Left lung (tissue), 4 donors: ENCODE measurements at regions not wholly inside any gene's neighbourhood (a gene's known extent, or its start where the extent isn't known, plus 50 kb on each side); places are given as distances from the start of the nearest gene placed in this dataset.

ENCODE experiments used
- ATAC-seq: fragments of 200-7000 bp; cut with Tn5 transposase; one replicate; pipeline ENCODE4 v1.9.1; 2020; ENCODE audit warnings: moderate library complexity
- DNase-seq, 4 donors: peaks; one replicate each; pipeline ENCODE4 v3.0.0-alpha.2; 2013 to 2020
- H3K27ac ChIP-seq, 2 donors: fragments of 200-600 bp; sonication (generic) in 1 of 2; one replicate each; pipeline versions ENCODE4 v1.5.0 to v1.8.0; 2020 to 2021
- H3K27me3 ChIP-seq, 2 donors: fragments of 200-600 bp; sonication (generic) in 1 of 2; one replicate each; pipeline versions ENCODE4 v1.5.0 to v1.8.0; 2020 to 2021
- H3K36me3 ChIP-seq, 2 donors: fragments of 200-600 bp; sonication (generic) in 1 of 2; one replicate each; pipeline versions ENCODE4 v1.5.0 to v1.8.0; 2020 to 2021
- H3K4me1 ChIP-seq, 2 donors: fragments of 200-600 bp; one replicate each; pipeline ENCODE4 v1.8.0; 2021
- H3K4me3 ChIP-seq, 2 donors: fragments of 200-600 bp; sonication (generic) in 1 of 2; one replicate each; pipeline versions ENCODE4 v1.5.0 to v1.8.0; 2020 to 2021; ENCODE audit warnings: mild to moderate bottlenecking in 1 of 2
- H3K9me3 ChIP-seq, 2 donors: fragments of 200-600 bp; sonication (generic) in 1 of 2; one replicate each; pipeline versions ENCODE4 v1.5.0 to v1.8.0; 2020 to 2021
- intact Hi-C, 2 donors: fragments of 100-400 bp; cut with DNase I; formaldehyde crosslinking; loops; one replicate each; pipeline versions ENCODE4 v1.11.2 to v1.14.2; 2022
- TF ChIP-seq, protein P1 (sequence below), 2 donors: fragments of 200-600 bp; sonication (generic) in 1 of 2; IDR thresholded peaks; one replicate each; pipeline versions ENCODE4 v1.5.0 to v1.8.0; 2021; ENCODE audit warnings: antibody characterized with exemption in 2 of 2
- donor health status: DM: no; HTN: yes; CAD: no.
- donor health status: DM: no; HTN: no; CAD: no.

DNA sequence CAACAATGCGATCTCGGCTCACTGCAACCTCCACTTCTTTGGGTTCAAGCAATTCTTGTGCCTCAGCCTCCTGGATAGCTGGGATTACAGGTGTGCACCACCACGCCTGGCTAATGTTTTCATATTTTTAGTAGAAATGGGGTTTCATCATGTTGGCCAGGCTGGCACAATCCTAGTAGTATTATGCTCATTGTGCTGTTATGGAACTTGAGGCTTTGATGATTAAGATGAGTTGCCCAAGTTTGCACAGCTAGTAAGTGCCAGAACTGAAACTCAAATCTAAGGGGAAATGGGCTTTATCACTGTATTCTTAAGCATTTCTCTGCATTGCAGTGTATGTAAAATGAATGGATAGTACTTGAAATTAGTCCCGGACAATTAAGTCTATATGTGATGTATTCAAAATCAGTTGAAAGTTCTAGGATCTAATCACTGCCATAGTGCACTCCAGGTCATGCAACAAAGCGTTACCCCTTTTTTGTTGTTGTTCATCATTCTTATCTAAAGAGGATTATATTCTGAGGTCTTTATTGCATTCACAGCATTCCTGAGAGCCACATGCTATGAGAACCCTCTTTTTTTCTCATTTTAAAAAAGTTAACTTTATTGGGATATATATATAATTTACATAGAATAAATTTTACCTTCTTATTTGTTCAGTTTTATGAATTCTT is 378.7 kb upstream of the CNTN6 start:
- no peaks in the 10 kb centered on the region for H3K36me3 ChIP-seq
- no peaks in the 10 kb centered on the region for H3K4me1 ChIP-seq
- peaks cover 0 to 17% of the 10 kb centered on the region in 2 donors for H3K9me3 ChIP-seq
- no peak overlapping the region for H3K27ac ChIP-seq
- TF ChIP-seq, protein P1, sequence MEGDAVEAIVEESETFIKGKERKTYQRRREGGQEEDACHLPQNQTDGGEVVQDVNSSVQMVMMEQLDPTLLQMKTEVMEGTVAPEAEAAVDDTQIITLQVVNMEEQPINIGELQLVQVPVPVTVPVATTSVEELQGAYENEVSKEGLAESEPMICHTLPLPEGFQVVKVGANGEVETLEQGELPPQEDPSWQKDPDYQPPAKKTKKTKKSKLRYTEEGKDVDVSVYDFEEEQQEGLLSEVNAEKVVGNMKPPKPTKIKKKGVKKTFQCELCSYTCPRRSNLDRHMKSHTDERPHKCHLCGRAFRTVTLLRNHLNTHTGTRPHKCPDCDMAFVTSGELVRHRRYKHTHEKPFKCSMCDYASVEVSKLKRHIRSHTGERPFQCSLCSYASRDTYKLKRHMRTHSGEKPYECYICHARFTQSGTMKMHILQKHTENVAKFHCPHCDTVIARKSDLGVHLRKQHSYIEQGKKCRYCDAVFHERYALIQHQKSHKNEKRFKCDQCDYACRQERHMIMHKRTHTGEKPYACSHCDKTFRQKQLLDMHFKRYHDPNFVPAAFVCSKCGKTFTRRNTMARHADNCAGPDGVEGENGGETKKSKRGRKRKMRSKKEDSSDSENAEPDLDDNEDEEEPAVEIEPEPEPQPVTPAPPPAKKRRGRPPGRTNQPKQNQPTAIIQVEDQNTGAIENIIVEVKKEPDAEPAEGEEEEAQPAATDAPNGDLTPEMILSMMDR (IDR thresholded peaks at IDR 0.05): no peak
- H3K4me3 ChIP-seq: no peak overlapping the region
- intact Hi-C loops: no loop called here
- ATAC-seq (no peak), DNase-seq (no peak)
- no peaks in the 10 kb centered on the region for H3K27me3 ChIP-seq

GRCh38 chr3:721086-721485 is 371.7 kb upstream of the CNTN6 start:
- no peaks in the 10 kb centered on the region for H3K4me1 ChIP-seq
- no peak overlapping the region for H3K27ac ChIP-seq
- H3K9me3 ChIP-seq: peaks cover 0 to 16% of the 10 kb centered on the region in 2 donors
- no peaks in the 10 kb centered on the region for H3K36me3 ChIP-seq
- intact Hi-C loops: no loop called here
- H3K4me3 ChIP-seq: no peak overlapping the region
- TF ChIP-seq, protein P1 (IDR thresholded peaks at IDR 0.05): no peak
- DNase-seq: no peak
- ATAC-seq: no peak
- no peaks in the 10 kb centered on the region for H3K27me3 ChIP-seq

DNA sequence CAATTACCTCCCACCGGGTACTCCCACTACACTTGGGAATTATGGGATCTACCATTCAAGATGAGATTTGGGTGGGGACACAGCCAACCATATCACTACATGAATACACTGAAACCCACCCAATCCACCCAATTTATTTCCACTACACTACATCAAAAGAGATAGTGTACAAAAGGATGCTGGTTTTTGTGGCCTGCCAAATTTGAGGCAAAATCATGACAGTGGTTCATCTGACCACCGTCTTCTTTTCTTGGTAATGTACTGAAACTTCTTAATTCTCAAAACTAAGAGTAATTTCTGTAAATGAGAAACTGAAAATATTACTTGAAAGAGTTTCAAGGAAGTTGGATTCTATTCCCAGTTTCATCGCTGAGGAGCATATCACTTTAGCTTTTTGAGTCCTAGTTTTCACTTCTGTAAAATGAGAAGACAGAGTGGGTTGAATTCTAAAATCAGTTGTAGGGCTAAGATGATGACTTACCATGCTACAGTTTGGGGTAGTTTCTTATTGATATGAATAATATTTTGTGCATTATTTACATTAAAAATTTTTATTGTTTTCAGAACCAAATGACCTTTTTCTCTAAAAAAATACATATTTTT is 360.4 kb upstream of the CNTN6 start:
- no peak overlapping the region for H3K4me3 ChIP-seq
- ATAC-seq (no peak), DNase-seq (no peak)
- TF ChIP-seq, protein P1 (IDR thresholded peaks at IDR 0.05): no peak
- H3K27me3 ChIP-seq: no peaks in the 10 kb centered on the region
- peaks cover 0 to 5% of the 10 kb centered on the region in 2 donors for H3K9me3 ChIP-seq
- no peaks in the 10 kb centered on the region for H3K36me3 ChIP-seq
- no peaks in the 10 kb centered on the region for H3K4me1 ChIP-seq
- intact Hi-C loops: no loop called here
- no peak overlapping the region for H3K27ac ChIP-seq

DNA sequence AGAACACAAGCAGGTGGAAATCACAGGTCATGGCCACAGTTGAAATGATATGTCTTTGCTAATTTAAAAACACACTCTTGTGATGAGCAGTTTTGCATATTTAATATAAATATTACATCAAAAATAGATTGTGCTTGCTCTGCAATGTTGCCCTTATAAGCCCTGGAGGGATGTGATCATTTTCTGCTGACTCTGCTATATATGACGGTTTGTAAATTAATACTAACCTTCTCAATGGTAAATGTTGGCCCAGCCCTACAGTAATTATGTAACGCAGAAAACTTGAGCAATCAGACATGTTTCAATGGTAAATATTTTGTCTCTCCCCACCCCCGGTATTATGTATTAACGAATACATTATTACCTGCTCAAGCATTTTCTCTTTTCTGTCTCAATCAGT is 359.5 kb upstream of the CNTN6 start:
- Histone ChIP-seq H3K9me3 (peaks cover 0 to 5% of the 10 kb centered on the region in 2 donors), H3K4me3 (no peak overlapping the region), H3K27ac (no peak overlapping the region), H3K27me3 (no peaks in the 10 kb centered on the region), H3K4me1 (no peaks in the 10 kb centered on the region), H3K36me3 (no peaks in the 10 kb centered on the region)
- intact Hi-C loops: no loop called here
- no peak for DNase-seq
- no peak for ATAC-seq
- TF ChIP-seq, protein P1 (IDR thresholded peaks at IDR 0.05): no peak

DNA sequence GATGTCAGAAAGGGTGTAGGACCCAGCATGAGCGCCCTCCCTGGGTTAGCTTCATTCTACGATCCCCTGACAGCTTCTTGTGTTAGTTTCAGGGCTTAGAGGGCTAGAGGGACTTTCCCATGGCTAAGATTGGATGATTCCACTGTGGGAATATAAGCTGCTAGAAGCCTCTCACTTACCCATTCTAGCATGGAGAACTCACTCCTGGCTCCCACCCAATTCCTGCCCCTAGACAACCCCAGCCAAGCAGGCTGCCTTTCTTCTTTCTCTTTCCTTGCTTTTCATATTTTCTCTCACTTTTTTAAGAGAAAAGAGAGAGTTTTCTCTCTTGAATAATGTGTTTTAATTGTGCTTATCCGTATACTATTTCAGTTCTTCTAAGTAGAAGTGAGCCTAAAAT is 335.1 kb upstream of the CNTN6 start:
- TF ChIP-seq, protein P1 (IDR thresholded peaks at IDR 0.05): no peak
- no peak overlapping the region for H3K4me3 ChIP-seq
- no peak for DNase-seq
- H3K27ac ChIP-seq: no peak overlapping the region
- ATAC-seq: no peak
- intact Hi-C loops: no loop called here
- no peaks in the 10 kb centered on the region for H3K4me1 ChIP-seq
- H3K36me3 ChIP-seq: no peaks in the 10 kb centered on the region
- peaks cover 0 to 39% of the 10 kb centered on the region in 2 donors for H3K9me3 ChIP-seq
- H3K27me3 ChIP-seq: no peaks in the 10 kb centered on the region
